GM12891 (cell line): ENCODE measurements at regions not wholly inside any gene's neighbourhood (a gene's known extent, or its start where the extent isn't known, plus 50 kb on each side); places are given as distances from the start of the nearest gene placed in this dataset.

Source experiments
- PAX5 ChIP-seq: IDR thresholded peaks from 2 replicates; pipeline ENCODE4 v1.6.1; 2011; ENCODE audit warnings: low read length, moderate library complexity, mild to moderate bottlenecking; ENCODE audit not compliant: insufficient read depth, severe bottlenecking
- POLR2A ChIP-seq: IDR thresholded peaks from 2 replicates; pipeline ENCODE4 v1.6.1; 2011; ENCODE audit warnings: low read depth, low read length, control low read depth
- POLR2AphosphoS5 ChIP-seq: IDR thresholded peaks from 2 replicates; pipeline ENCODE4 v1.6.1; 2011; ENCODE audit warnings: low read depth, low read length, control low read depth
- POU2F2 ChIP-seq: IDR thresholded peaks from 2 replicates; pipeline ENCODE4 v1.6.1; 2011; ENCODE audit warnings: low read depth, mild to moderate bottlenecking, control low read depth, low read length, moderate library complexity
- SPI1 ChIP-seq: IDR thresholded peaks from 2 replicates; pipeline ENCODE4 v1.6.1; 2011; ENCODE audit warnings: low read depth, low read length, control low read depth
- TAF1 ChIP-seq: IDR thresholded peaks from 2 replicates; pipeline ENCODE4 v1.6.1; 2011; ENCODE audit warnings: low read depth, low read length, control low read depth

DNA sequence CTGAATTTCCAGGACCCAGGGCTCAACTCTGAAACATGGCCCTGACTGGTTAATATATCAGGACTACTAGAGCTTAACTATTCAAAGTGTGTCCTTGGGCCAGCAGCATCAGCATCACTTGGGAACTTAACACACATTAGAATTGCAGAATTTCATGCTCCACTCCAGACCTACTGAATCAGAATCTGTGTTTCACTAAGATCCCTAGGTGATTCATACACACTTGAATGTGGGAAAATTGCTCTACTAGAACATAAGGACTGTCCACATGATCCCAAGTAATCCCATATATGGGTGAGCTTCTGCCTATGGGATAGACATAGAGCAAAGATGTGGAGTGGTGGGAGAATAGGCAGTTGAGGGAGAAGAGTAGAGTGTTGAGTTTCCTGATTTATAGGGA, 192.5 kb upstream of the CLNK start:
- TF ChIP-seq POLR2AphosphoS5 (no peak), TAF1 (no peak), POLR2A (no peak), SPI1 (no peak), PAX5 (no peak), POU2F2 (no peak)
